Activated CD8-positive, alpha-beta T cell treated with anti-CD3 and anti-CD28 coated beads for 36 hours (primary cell): ENCODE measurements at regions not wholly inside any gene's neighbourhood (a gene's known extent, or its start where the extent isn't known, plus 50 kb on each side); places are given as distances from the start of the nearest gene placed in this dataset.

Experiments used
- ATAC-seq: fragments of 200-7000 bp; cut with Tn5 transposase; one replicate; pipeline ENCODE4 v1.10.0; 2021; ENCODE audit warnings: mild to moderate bottlenecking, moderate library complexity
- CTCF ChIA-PET: fragments of 350-600 bp; sonication (Branson Sonifier 250); formaldehyde crosslinking; loops from one replicate; lab custom pipeline; 2021; ENCODE audit warnings: antibody characterized with exemption; lab: Charles Lee
- POLR2A ChIA-PET: fragments of 350-600 bp; sonication (Branson Sonifier 250); formaldehyde crosslinking; loops from one replicate; lab custom pipeline; 2021; ENCODE audit warnings: antibody characterized with exemption; lab: Charles Lee
- DNase-seq: peaks from one replicate; pipeline ENCODE4 v3.0.0-alpha.2; 2020
- H3K27ac Mint-ChIP-seq: one replicate; pipeline ENCODE4 v1.8.0; 2021; ENCODE audit warnings: mild to moderate bottlenecking, mixed read lengths
- H3K27me3 Mint-ChIP-seq: one replicate; pipeline ENCODE4 v1.8.0; 2021; ENCODE audit warnings: mixed read lengths
- H3K36me3 Mint-ChIP-seq: one replicate; pipeline ENCODE4 v1.8.0; 2021; ENCODE audit warnings: low read depth, mixed read lengths
- H3K4me1 Mint-ChIP-seq: one replicate; pipeline ENCODE4 v1.8.0; 2021; ENCODE audit warnings: low read depth, mixed read lengths
- H3K4me3 Mint-ChIP-seq: one replicate; pipeline ENCODE4 v1.8.0; 2021; ENCODE audit warnings: mild to moderate bottlenecking, moderate library complexity, mixed read lengths
- H3K9me3 Mint-ChIP-seq: one replicate; pipeline ENCODE4 v1.8.0; 2021; ENCODE audit warnings: mixed read lengths
- intact Hi-C: fragments of 100-400 bp; cut with micrococcal nuclease; formaldehyde crosslinking; loops from one replicate; pipeline ENCODE4 v1.10.0; 2022
- TF ChIP-seq, protein P1 (sequence below): fragments of 200-600 bp; IDR thresholded peaks from one replicate; pipeline ENCODE4 v1.8.0; 2022; ENCODE audit warnings: antibody characterized with exemption, mild to moderate bottlenecking

DNA sequence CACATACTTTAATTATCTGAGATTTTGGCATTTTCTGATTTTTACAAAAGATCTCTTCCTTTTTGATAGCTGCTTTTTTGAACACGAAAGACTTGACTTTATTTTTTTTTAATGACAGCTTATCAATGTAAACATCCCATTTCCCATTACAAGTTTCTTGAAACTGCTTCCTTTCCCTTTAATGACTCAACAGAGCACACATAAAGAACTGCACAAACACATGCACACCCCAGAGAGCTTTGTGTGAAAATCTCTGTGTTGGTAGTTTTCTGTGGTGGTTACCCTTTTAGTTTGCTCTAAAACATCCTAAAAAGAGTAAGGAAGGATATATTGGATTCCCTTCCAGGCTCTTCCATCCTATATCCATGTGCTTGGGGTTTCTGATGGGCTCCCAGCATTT lies 125.1 kb upstream of the ZNF32 start:
- peaks cover 4% of the 10 kb centered on the region for H3K4me1 Mint-ChIP-seq
- POLR2A ChIA-PET = no interaction called here

DNA sequence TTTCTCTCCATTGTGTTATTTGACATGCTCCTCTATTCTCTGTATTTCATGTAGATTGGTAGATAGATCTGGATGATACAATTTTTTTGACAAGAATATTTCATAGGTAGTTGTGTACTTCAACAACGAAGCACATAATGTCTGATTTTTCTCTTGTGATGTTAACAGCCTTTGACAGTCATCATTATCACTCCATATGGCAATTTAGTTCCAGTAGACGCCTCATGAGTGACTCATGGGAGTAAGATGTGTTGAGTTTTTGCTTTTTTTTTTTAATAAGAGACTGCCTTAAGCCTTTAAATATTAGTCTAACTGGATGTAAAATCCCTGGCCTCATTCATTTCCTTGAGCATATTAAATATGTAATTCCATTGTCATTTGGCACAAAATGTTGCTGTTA lies 123.5 kb upstream of the ZNF32 start:
- no peak for DNase-seq
- H3K27ac Mint-ChIP-seq = no peak overlapping the region
- CTCF ChIA-PET = no interaction called here
- no peaks in the 10 kb centered on the region for H3K4me1 Mint-ChIP-seq
- H3K9me3 Mint-ChIP-seq = peaks cover 20% of the 10 kb centered on the region
- TF ChIP-seq, protein P1, sequence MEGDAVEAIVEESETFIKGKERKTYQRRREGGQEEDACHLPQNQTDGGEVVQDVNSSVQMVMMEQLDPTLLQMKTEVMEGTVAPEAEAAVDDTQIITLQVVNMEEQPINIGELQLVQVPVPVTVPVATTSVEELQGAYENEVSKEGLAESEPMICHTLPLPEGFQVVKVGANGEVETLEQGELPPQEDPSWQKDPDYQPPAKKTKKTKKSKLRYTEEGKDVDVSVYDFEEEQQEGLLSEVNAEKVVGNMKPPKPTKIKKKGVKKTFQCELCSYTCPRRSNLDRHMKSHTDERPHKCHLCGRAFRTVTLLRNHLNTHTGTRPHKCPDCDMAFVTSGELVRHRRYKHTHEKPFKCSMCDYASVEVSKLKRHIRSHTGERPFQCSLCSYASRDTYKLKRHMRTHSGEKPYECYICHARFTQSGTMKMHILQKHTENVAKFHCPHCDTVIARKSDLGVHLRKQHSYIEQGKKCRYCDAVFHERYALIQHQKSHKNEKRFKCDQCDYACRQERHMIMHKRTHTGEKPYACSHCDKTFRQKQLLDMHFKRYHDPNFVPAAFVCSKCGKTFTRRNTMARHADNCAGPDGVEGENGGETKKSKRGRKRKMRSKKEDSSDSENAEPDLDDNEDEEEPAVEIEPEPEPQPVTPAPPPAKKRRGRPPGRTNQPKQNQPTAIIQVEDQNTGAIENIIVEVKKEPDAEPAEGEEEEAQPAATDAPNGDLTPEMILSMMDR = no peak
- intact Hi-C loops = no loop called here
- H3K27me3 Mint-ChIP-seq = peaks cover 2% of the 10 kb centered on the region
- no peak overlapping the region for H3K4me3 Mint-ChIP-seq
- POLR2A ChIA-PET = interaction anchor here (0.7 kb wide), 1 partner anchor 56 kb away, joined by 3 read pairs; no protein-coding TSS in a partner anchor
- no peak for ATAC-seq
- no peaks in the 10 kb centered on the region for H3K36me3 Mint-ChIP-seq

More for the DNA sequence above, 125.1 kb upstream of the ZNF32 start:
- Mint-ChIP-seq H3K9me3 (peaks cover 10% of the 10 kb centered on the region), H3K4me3 (no peak overlapping the region), H3K27me3 (peaks cover 2% of the 10 kb centered on the region), H3K36me3 (no peaks in the 10 kb centered on the region), H3K27ac (no peak overlapping the region)
- CTCF ChIA-PET = interaction anchor here (1.4 kb wide), 1 partner anchor 84 kb away, joined by 4 read pairs; no protein-coding TSS in a partner anchor
- ATAC-seq (no peak), DNase-seq (no peak)
- intact Hi-C loops = no loop called here
- TF ChIP-seq, protein P1 = no peak

DNA sequence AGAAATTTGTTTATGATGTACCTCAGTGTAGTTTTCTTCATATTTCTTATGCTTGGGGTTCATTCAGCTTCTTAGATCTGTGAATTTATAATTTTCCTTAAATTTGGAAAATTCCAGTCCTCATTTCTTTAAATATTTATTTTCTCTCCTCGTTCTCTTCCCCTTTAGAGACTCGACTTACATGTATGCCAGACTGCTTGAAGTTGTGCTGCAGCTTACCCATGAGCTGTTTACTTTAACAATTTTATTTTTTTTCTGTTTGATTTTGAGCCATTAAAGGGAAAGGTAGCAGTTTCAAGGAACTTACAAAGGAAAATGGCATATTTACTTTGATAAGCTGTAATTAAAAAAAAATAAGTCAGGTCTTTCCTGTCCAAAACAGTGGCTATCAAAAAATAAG lies 123.0 kb upstream of the ZNF32 start:
- peaks cover 2% of the 10 kb centered on the region for H3K27me3 Mint-ChIP-seq
- TF ChIP-seq, protein P1 = no peak
- ChIA-PET POLR2A (interaction anchor here (0.7 kb wide), 1 partner anchor 55 kb away, joined by 3 read pairs; no protein-coding TSS in a partner anchor), CTCF (no interaction called here)
- H3K9me3 Mint-ChIP-seq = peaks cover 20% of the 10 kb centered on the region
- DNase-seq = no peak
- H3K36me3 Mint-ChIP-seq = no peaks in the 10 kb centered on the region
- no peak overlapping the region for H3K4me3 Mint-ChIP-seq
- no peak for ATAC-seq
- no peak overlapping the region for H3K27ac Mint-ChIP-seq
- no peaks in the 10 kb centered on the region for H3K4me1 Mint-ChIP-seq
- intact Hi-C loops = no loop called here

DNA sequence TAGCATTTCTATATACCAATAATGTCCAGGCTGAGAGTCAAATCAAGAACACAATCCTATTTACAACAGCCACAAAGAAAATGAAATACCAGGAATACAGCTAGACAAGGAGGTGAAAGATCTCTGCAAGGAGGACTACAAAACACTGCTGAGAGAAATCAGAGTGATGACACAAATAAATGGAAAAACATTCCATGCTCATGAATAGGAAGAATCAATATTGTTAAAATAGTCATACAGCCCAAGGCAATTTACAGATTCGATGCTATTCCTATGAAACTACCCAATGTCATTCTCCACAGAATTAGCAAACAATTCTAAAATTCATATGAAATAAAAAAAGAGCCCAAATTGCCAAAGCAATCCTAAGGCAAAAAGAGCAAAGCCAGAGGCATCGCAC lies 116.8 kb upstream of the ZNF32 start:
- Mint-ChIP-seq H3K9me3 (peaks cover 17% of the 10 kb centered on the region), H3K4me3 (no peak overlapping the region), H3K4me1 (no peaks in the 10 kb centered on the region), H3K27me3 (no peaks in the 10 kb centered on the region), H3K27ac (no peak overlapping the region), H3K36me3 (no peaks in the 10 kb centered on the region)
- ChIA-PET POLR2A (no interaction called here), CTCF (no interaction called here)
- intact Hi-C loops = no loop called here
- DNase-seq (no peak), ATAC-seq (no peak)
- TF ChIP-seq, protein P1 = no peak

DNA sequence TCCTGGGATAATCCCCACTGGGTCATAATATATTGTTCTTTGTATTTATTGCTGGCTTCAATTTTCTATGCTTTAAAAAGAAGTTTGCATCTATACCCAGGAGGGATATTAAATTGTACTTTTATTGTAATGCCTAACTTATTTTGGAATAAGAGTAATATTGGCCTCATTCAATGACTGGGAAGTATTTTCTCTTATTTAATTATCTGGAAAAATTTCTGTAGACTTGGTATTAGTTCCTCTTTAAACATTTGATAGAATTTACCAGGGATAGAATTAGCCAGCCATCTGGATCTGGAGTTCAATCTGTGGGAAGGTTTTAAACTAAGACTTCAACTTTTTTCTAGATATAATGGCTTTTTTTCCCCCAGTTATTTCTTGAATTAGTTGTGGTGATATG lies 115.2 kb upstream of the ZNF32 start:
- Mint-ChIP-seq H3K9me3 (peaks cover 13% of the 10 kb centered on the region), H3K36me3 (no peaks in the 10 kb centered on the region), H3K27ac (no peak overlapping the region), H3K27me3 (no peaks in the 10 kb centered on the region), H3K4me3 (no peak overlapping the region), H3K4me1 (no peaks in the 10 kb centered on the region)
- ChIA-PET CTCF (no interaction called here), POLR2A (no interaction called here)
- intact Hi-C loops = no loop called here
- TF ChIP-seq, protein P1 = no peak
- DNase-seq (no peak), ATAC-seq (no peak)
